ENCODE measurements at regions not wholly inside any gene's neighbourhood (a gene's known extent, or its start where the extent isn't known, plus 50 kb on each side); places are given as distances from the start of the nearest gene placed in this dataset.

DNA sequence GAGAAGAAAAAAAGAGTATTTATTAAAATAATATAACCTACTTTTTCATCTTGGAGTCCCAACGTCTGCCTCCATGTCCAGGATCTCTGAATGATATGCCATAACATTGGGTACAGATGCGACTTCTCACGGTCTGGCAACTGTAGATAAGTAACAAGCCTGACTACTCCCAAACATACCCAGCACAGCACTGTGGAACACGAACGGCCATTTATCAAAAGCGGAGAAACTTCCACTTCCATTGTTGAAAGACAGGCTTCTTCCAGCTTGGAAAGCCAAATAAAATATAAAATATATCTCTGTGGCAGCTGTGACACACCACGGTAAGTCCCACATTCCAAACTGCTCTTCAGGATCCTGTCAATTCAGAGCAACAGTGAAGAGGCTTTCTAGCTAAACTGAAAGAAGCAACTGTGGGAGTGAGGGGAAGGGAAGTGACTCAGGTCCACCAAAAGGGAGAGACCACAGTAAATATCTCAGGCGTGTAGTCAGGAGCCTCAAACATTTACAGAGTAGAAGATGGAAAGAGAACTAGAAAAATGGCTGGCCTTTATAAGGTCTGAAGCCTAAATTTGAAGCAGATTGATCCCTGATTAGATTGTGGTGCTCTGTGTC is 331.7 kb downstream of the LIG4 start:
- no peaks in the 10 kb centered on the region for H3K27me3 Mint-ChIP-seq
- no peaks in the 10 kb centered on the region for H3K4me1 Mint-ChIP-seq
- no peak overlapping the region for H3K4me3 Mint-ChIP-seq
- peaks cover 5% of the 10 kb centered on the region for H3K9me3 Mint-ChIP-seq
- no peak for DNase-seq
- H3K27ac Mint-ChIP-seq = no peak overlapping the region
- H3K36me3 Mint-ChIP-seq = no peaks in the 10 kb centered on the region

DNA sequence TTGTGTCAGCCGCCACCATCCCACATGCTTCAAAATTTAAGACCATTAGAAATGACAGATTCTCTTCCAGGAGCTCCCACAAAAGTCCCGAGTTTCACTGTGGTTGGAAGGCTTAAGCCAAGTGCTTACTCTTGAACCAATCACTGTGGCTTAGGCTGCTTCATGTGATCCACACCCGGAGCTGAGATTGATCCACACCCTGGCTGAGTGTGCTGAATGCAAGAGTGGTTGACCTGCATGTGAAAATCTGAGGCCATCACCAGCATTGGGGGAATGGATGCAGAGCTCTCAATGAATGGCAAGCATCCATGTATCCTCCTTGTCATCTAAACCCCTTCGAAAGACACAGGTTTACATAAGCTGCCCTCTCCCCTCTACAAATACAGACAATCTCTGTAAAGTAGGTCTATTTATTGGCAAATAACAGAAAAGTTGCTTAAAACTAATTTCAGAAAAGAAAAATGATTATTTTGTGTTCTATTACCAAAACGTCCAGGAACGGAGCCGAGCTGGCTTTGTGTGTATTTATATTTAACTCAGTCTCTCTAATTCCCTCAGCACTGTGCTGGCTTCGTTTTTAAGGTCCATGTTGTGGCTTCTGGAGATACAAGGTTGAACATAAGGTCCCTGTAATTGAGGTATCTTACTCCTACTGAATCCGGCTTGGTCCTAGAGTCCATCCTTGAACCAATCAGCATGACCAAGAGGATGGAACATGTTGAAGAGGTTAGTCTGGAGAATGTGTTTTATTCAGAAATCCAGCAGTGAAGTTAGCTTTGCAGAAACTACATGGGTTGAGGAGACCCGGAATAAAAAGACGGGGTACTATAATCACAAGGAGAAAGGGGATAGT is 332.4 kb downstream of the LIG4 start:
- H3K4me3 Mint-ChIP-seq = no peak overlapping the region
- H3K4me1 Mint-ChIP-seq = no peaks in the 10 kb centered on the region
- H3K27me3 Mint-ChIP-seq = no peaks in the 10 kb centered on the region
- no peak overlapping the region for H3K27ac Mint-ChIP-seq
- no peak for DNase-seq
- no peaks in the 10 kb centered on the region for H3K36me3 Mint-ChIP-seq
- peaks cover 2% of the 10 kb centered on the region for H3K9me3 Mint-ChIP-seq

DNA sequence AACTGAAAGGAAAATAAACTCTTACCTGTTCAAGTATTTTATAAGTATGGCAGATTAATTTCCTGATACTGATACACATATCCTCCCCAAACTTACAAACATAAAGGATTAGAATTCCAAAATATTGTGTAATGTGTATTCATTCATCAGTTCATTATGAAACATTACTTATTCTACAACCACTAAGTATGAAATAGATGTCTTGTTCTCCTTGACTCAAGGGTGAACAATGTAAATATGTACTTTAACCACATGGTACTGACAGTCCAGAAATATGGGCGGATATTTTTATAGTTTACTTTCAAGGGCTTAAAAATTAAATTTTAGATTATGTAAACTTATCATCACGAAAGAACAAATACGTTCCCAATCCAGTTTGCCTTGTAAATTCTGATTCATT is 334.0 kb downstream of the LIG4 start:
- Mint-ChIP-seq H3K4me1 (no peaks in the 10 kb centered on the region), H3K27me3 (no peaks in the 10 kb centered on the region), H3K4me3 (no peak overlapping the region), H3K27ac (no peak overlapping the region), H3K9me3 (peaks cover 2% of the 10 kb centered on the region), H3K36me3 (no peaks in the 10 kb centered on the region)
- DNase-seq = no peak

DNA sequence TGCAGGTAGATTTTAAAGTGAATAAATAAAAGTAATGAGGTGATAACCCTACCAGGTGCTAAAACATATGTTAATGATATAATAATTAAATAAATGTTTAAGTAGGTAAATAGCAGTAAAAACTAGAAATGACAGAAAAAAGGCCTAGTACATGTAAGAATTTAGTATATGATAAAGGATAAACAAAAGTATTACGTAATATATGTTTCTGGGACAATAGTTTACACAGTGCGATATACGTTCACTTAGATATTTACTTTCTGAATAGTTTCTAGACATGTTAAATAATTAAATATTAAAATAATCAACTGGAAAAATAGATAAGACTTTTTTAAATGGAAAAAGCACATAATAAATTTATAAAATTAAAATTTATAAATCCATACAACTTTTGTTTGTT is 340.9 kb downstream of the LIG4 start:
- peaks cover 1% of the 10 kb centered on the region for H3K9me3 Mint-ChIP-seq
- H3K4me1 Mint-ChIP-seq = no peaks in the 10 kb centered on the region
- no peak overlapping the region for H3K4me3 Mint-ChIP-seq
- no peaks in the 10 kb centered on the region for H3K36me3 Mint-ChIP-seq
- DNase-seq = no peak
- no peak overlapping the region for H3K27ac Mint-ChIP-seq
- H3K27me3 Mint-ChIP-seq = peaks cover 11% of the 10 kb centered on the region

DNA sequence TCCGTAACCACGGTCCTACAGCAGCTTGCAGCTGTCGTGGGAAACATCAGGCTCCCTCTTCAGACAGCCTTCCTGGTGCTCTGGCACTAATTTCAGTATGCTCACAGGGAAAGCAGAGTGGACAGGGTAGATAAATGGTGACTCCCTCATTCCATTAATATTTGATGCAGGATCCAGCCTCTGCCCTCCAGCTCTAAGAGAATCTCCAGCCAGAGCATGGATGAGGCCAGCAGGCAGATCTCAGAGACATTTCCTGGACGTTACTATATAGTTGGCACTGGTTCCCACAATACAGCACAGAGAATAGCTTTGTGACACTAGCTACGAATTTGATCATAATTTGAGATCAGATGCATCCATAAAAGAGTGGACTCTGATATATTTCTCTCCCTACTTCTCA is 341.4 kb downstream of the LIG4 start:
- H3K36me3 Mint-ChIP-seq = no peaks in the 10 kb centered on the region
- no peak overlapping the region for H3K27ac Mint-ChIP-seq
- no peaks in the 10 kb centered on the region for H3K9me3 Mint-ChIP-seq
- H3K4me1 Mint-ChIP-seq = no peaks in the 10 kb centered on the region
- H3K4me3 Mint-ChIP-seq = no peak overlapping the region
- peaks cover 16% of the 10 kb centered on the region for H3K27me3 Mint-ChIP-seq
- DNase-seq = no peak

DNA sequence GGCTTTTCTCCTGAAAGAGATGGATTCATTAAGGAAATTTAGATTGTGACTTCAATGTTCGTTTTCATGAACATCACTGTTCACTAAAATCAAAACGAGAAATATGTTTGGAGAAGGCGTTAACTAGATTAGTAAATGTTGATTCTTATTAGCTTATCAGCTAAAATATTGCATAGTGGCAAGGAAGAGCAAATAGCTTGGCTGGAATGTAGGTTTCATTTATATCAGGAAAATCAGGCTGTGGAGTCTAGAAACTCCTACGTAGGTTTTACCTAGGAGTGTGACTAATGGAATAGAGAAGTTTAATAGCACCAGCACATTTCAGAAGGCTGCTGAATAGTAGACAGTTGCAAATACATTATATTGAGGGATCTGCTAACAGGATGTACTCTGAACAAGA is 344.9 kb downstream of the LIG4 start:
- Mint-ChIP-seq H3K9me3 (no peaks in the 10 kb centered on the region), H3K27me3 (peaks cover 49% of the 10 kb centered on the region), H3K4me1 (peaks cover 3% of the 10 kb centered on the region), H3K36me3 (no peaks in the 10 kb centered on the region), H3K27ac (no peak overlapping the region), H3K4me3 (no peak overlapping the region)
- DNase-seq = no peak

DNA sequence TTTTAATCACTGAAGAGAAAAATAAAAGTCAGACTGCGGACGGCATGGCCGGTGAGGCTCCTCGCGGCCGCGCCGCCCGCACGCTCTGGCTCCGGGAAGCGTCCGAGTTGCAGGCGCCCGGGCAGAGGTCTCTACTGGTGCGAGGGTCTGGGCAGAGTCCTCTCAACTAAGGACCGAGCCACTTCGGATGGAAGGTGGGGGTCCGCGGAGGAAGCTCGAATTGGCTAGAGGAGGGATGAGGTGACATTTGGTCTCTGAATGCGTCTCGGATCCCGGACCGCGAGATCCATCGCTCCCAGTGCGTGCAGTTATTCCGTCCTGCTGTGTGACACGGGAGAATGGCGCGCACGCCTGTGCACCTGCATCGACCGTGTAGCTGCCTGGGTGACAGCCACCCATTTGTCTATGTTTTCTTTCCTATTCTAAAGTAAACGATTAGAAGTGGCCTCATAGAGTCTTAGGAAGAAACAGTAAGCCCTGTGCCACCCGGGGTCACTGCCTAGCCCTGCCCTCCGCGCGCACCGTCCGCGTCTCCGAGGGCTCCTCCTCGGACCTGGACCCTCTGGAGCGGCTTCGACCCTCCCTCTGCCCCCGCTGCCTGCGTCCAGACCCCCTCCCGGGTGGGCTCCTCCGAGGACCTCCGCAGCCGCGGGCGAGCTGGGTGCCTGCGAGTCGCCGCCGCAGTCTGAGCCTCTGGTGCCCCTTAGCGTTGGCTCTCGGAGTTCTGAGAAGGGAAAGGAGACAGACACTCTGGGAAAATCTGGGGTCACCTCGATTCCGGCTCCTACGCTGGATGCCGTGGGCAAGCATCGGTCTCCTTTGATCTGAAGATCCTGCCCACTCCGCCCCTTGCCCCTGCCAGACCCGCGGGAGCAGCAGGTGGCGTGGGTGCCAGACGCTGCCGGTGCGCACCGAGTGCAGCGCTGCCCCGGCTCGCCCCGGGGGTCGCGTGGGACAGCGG is 347.4 kb downstream of the LIG4 start:
- Mint-ChIP-seq H3K9me3 (no peaks in the 10 kb centered on the region), H3K27ac (no peak overlapping the region), H3K36me3 (no peaks in the 10 kb centered on the region), H3K27me3 (peaks cover 66% of the 10 kb centered on the region), H3K4me3 (peak overlapping the region; percentile 76), H3K4me1 (peaks cover 6% of the 10 kb centered on the region)
- peak; percentile 9 for DNase-seq

DNA sequence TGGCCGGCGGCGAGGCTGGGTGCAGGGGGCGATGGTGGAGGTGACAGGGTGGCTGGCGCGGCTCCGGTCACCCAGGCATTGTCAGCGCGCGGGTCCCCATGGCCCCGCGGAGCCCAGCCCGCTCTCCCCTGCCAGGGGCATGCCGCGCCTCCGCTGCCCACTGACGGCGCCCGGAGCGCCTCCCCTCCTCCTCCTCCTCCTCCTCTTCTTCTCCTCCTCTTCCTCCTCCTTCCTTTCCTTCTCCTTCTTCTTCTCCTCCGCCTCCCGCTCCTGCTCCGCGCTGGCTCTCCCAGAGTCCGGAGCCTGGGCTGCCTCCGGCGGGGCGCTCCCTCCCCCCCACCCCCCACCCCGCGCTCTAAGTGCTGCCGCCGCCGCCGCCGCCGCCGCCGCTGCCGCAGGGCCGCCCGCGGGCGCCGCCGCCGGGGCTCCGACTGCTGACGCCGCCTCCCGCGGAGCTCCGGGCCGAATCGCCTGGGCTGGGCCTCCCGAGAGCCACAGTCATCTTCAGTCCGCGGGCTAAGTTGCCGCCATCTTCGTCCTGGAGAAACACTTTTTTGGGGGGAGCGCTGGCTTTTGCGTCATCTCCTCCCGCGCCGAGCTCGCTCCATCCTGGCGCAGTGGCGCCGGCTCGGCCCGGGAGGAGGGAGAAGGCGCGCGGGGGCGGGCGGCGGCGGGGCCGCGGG is 348.3 kb downstream of the LIG4 start:
- Mint-ChIP-seq H3K27me3 (peaks cover 66% of the 10 kb centered on the region), H3K9me3 (no peaks in the 10 kb centered on the region), H3K36me3 (no peaks in the 10 kb centered on the region), H3K27ac (no peak overlapping the region), H3K4me1 (peaks cover 6% of the 10 kb centered on the region), H3K4me3 (peak overlapping the region; percentile 66)
- peak; percentile 17 for DNase-seq

DNA sequence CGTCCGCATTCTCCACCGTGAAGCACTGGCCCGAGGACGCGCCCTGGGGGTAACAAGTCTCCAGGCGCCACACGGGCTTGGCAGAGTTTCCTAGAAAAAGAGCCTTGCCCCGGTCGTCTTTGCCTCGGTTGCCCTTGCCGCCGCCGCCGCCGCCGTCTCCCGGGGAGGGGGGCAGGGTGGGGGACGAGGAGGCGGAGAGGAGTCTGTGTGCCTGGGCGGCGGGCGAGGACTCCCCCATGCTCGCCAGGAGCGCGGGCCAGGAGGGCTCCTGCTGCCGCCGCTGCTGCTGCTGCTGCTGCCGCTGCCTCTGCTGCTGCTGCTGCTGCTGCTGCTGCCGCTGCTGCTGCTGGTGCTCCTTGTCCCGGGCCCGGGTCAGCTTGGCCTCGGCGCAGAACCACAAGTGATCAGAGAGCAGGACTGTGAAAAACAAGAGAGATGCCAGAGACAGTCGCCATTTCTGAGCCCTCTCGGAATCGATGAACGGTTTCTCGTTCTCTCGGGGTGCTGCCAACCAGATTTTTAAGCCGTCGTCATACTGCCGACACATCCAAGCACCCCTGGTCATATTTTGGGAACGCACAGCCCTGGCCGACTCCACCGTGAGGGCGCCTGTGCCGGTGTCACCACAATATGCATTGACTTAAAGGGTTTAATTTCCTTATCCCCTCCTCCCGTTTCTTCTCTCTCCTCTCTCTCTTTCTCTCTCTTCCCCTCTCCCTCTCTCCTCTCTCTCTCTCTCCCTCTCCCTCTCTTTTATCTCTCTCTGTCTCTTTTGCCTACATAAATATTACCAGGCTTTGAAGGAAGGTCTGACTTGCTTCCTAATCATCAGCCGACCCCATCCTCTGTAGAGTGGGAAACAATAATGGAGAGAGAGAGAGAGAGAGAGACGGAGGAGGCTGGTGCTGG is 349.1 kb downstream of the LIG4 start:
- Mint-ChIP-seq H3K4me3 (peak overlapping the region; percentile 26), H3K4me1 (peaks cover 6% of the 10 kb centered on the region), H3K27me3 (peaks cover 66% of the 10 kb centered on the region), H3K9me3 (no peaks in the 10 kb centered on the region), H3K27ac (no peak overlapping the region), H3K36me3 (no peaks in the 10 kb centered on the region)
- DNase-seq = peak; percentile 15

DNA sequence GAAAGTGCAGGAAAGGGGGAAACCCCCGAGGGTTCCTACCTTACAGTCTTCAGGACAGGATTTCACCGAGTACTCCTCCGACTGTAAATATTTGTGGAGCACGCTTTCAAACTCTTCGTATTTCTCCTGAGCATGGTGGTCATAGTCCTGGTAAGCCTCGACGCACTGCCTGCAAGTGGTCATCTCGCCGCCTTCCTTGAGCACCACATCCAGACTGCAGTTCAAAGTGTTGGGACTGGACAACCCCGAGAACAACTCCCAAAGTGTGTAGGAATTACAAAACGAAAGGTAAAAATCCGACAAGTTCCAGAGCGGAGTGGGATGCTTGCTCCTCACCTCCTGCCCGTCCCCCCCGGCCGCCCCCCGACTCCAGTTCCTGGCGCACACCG is 349.7 kb downstream of the LIG4 start:
- no peak for DNase-seq
- Mint-ChIP-seq H3K36me3 (no peaks in the 10 kb centered on the region), H3K27ac (no peak overlapping the region), H3K27me3 (peaks cover 62% of the 10 kb centered on the region), H3K4me1 (peaks cover 6% of the 10 kb centered on the region), H3K9me3 (no peaks in the 10 kb centered on the region), H3K4me3 (no peak overlapping the region)

DNA sequence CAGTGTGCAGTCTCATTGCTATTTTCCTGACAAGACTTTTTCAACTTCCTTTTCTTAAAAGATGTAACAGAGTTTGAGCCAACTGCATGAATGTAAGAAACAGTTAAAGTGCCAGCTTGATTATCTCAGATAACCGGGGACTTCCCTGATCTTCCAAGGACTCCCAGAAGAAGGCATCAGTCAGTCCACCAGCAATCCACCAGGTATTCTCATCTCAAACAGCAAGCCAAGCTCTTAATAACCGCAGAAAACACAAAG is 350.1 kb downstream of the LIG4 start:
- Mint-ChIP-seq H3K36me3 (no peaks in the 10 kb centered on the region), H3K9me3 (no peaks in the 10 kb centered on the region), H3K27ac (no peak overlapping the region), H3K27me3 (peaks cover 60% of the 10 kb centered on the region), H3K4me3 (no peak overlapping the region), H3K4me1 (peaks cover 6% of the 10 kb centered on the region)
- DNase-seq = no peak

DNA sequence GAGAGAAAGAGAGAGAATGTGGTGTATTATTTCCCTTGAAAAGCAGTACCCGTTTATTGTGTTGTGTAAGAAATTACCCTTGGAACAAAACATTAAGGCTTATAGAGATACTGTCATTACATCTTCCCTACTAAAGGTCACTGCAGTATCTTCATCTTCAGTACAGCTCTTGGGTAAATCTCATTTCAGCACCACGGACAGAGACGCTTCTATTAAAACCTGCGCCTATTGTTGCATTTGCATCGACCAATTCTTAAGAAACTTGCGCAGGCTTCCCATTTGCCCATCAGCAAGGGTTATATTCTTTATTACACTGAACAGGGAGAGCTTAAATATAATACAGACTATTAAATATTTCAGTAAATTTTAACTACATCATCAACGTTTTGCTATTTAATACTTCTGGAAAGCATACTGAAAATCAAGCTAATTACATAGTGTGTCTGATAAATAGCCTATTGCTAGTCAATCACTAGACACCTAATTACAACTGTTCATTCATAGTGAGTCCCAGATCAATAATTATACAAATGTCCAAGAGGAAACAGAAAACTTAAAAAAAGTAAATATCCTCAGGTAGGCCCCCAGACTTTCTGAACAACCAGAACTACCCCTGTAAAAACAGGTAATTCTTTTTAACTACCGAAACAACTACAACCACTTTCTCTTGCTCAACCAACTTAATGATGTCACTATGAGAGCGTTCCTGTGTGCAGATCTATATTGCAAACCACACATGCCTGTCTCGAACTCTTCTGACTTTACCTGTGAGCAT is 350.6 kb downstream of the LIG4 start:
- no peaks in the 10 kb centered on the region for H3K36me3 Mint-ChIP-seq
- no peaks in the 10 kb centered on the region for H3K9me3 Mint-ChIP-seq
- no peak overlapping the region for H3K27ac Mint-ChIP-seq
- DNase-seq = no peak
- H3K27me3 Mint-ChIP-seq = peaks cover 55% of the 10 kb centered on the region
- peaks cover 6% of the 10 kb centered on the region for H3K4me1 Mint-ChIP-seq
- H3K4me3 Mint-ChIP-seq = no peak overlapping the region

DNA sequence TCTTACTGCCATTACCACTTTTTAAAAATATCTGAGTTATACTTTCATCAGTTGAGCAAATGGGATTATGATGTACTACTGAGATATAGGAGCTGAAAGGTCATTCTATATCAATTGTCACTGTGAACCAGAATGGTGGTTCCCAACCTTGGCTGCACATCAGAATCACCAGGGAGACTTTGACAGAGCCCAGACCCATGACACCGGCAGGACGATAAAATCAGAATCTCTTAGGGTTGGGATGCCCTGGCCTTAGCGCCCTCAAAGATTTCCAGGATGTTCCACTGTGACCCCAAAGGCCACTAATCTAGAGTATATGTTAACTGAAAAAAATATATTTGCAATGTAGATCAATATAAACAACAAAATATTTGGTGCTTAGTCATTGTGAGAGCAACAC is 355.1 kb downstream of the LIG4 start:
- no peak for DNase-seq
- Mint-ChIP-seq H3K4me1 (peaks cover 1% of the 10 kb centered on the region), H3K27ac (no peak overlapping the region), H3K36me3 (no peaks in the 10 kb centered on the region), H3K9me3 (no peaks in the 10 kb centered on the region), H3K4me3 (no peak overlapping the region), H3K27me3 (peaks cover 16% of the 10 kb centered on the region)

Measured in activated naive CD8-positive, alpha-beta T cell treated with anti-CD3 and anti-CD28 coated beads for 36 hours (primary cell).